Colon (tissue), 2 donors: ENCODE measurements at regions not wholly inside any gene's neighbourhood (a gene's known extent, or its start where the extent isn't known, plus 50 kb on each side); places are given as distances from the start of the nearest gene placed in this dataset.

Experiments
- FAIRE-seq: peaks from 2 replicates; lab custom pipeline; 2012; peaks lifted over from hg19 to GRCh38; lab: Jason Lieb, UNC
- donor health status: control.
- donor health status: control.

DNA sequence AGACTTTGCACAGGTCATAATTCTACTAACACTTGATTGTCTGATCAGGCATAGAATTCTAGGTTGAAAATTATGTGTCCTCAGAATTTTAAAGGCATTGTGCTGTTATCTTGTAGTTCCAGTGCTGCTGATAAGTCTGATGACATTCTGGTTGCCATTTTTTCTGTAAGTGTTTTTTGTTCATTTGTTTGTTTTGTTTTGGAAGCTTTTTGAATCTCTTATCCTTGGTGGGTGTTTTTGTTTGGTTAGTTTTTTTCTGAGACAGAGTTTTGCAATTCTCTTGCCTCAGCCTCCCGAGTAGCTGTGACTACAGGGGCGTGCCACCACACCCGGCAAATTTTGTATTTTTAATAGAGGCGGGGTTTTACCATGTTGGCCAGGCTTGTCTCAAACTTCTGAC is 178.9 kb downstream of the CCDC71L start:
- no peak for FAIRE-seq

DNA sequence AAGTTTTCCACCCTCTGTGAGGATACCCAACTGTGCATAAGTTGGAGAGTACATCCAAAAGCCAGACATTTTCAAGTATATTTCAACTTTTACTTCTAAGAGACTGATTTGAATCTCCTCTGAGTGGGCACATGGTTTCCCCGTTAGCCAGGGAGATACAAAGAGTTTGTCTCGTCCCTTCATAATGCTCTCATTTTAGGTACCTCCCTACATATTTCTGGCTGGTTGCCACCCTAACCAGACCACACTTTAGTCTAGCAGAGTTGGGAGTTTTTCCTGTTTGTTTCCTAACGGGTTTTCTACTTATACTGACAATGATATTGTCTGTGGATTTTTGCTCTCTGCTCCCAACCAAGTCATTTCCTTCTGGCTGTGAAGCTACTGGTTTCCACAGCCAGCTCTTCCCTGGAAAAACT is 180.3 kb downstream of the CCDC71L start:
- FAIRE-seq, result no peak

DNA sequence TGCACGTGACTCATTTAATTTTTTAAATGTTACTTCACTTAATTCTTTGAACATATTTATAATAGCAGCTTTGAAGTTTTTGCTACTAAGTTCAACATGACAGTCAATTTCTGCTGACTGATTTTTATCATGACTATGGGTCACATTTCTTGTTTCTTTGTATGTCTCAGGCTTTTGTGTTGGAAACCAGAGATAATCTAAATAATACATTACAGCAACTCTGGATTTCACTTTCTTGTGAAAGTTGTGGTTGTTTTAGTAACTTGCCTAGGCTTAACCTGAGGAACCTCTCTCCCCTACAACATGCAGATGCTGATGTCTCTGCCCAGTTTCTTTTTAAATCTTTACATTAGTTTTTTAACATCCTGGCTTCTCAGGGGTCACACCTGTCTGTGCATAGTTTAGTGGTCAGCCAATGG is 180.8 kb downstream of the CCDC71L start:
- no peak for FAIRE-seq

DNA sequence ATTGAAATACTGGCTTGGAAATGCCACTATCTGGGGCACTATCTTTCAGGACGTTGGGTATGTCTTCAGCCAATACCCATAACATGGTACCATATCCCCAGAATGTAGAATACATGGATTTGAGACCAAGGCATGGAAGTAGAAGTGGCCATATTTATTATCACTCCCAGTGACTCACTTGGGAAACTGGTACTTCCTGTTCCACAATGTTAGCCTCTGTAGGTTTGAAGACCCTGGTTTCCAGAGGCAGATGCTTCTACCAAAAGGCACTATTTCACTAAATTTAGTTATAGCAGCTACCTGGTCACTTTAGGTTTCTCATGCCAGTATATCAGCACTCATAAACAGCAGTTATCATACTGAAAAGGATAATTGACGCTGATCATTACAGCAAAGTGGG is 184.2 kb downstream of the CCDC71L start:
- FAIRE-seq, result no peak

DNA sequence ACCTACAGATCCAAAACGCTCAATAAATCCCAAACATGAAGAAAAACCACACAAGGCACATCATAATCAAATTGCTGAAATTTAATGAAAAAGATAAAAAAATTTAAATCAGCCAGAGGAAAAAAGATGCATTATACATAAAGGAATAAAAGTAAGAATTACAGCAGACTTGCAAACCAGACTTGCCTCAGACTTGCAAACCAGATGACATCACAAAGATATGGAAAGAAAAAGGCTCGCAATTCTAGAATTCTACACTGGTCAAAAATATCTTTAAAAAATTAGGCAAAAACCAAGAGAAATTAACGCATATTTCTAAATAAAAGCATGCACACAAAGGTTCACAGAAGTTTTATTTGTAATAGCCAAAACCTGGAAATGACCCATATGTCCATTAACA is 188.0 kb upstream of the NAMPT start:
- no peak for FAIRE-seq

DNA sequence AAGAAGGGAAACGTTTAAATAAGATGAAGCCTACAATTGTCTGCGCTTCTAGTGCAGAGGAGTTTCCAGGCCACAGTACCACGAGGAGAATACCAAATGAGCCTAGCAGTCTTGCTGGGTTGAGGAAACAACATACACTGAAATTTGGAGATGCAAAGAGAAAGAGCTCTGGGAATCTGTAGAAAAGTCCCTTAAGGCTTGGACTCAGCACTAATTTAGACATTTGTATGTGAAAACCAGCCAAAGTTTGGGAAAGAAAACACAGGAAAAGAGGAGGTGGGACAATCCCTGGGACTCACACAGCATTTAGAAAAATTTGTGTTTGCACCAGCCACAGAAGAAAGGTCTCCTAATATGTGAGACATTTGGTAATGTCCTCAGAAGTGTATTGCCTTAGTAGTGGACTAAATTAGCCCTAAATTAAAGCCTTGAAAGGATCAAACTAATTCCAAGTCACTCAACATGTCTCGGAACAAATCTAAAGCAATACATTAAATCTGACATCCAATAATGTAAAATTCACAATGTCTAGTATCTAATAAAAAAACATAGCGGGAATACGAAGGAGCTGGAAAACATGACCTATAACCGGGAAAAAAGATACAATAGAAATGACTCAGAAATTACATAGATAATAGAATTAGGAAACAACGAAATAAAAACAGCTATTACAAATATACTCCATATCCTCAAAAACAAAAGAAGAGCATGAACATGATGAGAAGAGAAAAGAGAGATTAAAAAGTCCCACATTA is 187.1 kb upstream of the NAMPT start:
- FAIRE-seq, result no peak

DNA sequence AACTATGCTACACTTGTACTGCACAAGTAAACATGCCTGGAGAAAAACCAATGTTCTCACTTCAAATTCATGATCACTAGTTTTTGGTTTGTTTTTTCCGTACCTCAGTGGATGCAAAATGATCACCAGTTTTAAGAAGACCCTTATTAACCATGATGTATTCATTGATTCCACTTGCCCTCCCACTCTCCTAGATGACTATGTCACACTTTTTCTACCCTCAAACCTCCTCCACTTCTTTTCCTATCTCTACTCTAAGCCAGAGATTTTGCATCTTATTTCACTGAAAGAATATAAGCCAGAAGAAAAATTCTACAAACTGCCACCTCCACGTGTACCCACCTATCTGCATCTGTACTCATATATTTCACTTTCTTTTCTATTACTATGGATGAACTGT is 186.2 kb upstream of the NAMPT start:
- no peak for FAIRE-seq

DNA sequence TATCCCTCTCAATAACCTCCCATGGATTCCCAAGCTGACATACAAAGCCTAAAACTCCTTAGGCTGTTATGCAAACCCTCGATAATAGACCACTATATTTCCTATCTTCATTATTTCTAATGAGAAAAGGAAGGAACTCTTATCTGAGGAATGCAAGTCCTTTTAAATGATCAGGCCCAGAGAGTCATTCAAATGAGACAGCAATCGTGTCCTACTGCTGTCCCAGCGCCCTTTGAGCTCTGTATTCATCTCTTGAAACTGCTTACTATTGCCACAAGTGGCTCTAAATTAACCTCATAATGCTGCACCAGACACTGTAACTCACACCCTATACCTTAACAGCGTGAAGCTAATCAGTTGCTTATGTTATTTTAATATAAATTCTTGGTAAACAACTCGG is 182.1 kb upstream of the NAMPT start:
- no peak for FAIRE-seq

DNA sequence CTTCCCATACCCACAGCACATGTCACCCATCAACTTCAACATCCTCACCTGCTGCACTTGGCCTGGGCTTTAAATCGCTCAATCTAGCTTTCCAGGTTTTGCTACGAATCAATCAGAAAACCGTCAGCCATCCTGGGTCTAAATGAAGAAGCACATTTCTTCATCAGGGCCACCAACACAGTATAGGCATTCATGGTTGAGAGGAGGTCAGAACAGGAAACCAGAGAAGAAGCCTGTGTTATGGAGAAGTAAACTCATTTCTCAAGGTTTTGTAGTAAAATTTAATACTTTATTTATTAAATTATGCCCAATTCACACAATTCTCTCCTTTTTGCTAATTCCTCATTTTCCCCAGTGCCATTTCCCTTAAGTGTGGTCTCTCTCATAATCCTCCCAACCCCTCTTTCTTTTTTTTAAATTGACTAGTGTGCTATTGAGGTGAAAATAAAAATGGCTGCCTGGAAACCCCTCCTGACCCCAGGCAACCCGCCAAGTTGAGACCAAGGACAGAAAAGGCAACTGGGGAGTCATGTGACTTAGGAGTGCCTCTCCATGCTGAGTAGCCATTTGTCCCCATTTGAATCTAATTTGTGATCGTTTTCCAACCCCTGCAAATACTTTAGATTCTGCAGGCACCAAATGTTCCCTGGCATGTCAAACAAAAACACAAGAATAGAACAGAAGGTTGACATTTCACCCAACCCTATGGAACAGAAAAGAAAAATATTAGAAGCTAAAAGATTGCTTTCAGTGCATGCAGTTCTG is 181.1 kb upstream of the NAMPT start:
- no peak for FAIRE-seq

DNA sequence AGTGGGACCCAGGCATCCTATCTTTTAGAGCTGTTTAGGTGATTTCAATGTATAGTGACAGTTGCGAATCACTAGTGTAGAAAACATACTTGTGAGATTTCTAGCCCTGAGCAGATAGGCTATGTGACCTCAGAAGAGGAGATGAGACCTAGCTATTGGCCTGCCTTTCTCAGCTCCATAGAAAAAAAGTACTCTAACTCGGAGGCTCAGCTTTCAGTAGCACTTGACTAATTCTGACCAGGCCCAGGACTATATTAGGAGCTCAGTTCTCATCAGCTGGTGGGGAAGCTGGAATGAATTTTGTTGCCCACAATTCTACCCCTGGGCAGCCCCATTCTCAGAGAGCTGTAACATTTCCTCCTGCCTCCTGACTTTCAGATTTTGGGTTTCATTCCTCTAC is 179.9 kb upstream of the NAMPT start:
- FAIRE-seq, result no peak

DNA sequence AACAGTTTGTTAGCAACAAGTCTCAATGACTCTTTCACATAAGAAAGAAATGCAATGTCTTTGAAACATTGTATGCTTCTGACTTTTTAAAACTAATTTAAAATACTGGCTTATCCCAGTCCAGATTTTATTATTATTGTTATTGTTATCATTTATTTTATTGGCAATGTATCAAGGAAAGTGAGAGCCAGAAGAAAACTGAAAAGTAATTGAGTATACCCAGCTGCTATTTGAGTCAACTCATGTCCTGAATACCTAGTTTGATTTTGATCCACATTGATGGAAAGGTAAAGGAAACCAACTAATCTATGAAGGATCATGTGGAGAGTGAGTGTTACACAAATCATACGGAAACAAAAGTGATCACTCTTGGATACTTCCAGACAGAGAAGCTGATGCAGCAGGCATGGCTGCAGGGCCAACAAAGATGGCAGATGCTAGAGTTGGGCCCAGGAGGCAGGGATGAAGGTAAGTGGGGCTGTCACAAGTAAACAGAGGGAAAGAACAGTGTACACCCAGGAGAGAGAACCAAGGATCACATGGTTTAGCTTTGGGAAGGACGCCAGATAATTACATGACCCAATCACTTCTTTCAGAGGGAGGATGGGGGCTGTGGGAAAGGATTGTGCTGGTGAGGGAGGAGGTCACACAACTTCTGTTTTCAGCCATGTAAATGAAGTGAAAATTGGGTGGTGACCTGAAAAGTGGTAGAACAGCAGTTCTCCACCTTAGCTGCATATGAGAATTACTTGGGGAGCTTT is 179.2 kb upstream of the NAMPT start:
- no peak for FAIRE-seq

DNA sequence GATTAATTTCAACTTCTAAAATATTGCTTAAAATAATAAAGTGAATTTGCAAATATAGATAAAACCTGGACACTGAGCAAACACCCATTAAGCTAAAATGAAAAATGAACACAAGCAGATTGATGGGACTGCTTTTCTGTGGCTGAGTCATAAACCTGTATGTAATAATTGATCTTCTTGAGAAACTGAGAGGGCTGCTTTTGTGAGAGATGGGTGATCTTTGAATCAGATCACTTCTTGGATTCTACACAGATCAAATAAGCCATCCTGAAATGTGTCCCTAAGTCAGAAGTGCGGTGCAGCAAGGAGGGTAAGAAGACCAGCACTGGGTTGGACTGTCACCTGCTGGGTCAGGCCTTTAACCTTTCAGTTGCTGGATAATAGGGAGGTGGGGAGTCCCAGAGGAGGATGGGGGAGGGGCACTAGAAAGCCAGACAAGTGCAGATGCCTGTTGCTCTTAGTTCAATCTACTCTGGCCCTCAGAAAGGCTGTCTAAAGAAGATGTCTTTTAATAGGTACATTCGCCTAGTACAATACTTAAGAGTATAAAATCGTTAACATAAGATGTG is 178.2 kb upstream of the NAMPT start:
- FAIRE-seq, result no peak

DNA sequence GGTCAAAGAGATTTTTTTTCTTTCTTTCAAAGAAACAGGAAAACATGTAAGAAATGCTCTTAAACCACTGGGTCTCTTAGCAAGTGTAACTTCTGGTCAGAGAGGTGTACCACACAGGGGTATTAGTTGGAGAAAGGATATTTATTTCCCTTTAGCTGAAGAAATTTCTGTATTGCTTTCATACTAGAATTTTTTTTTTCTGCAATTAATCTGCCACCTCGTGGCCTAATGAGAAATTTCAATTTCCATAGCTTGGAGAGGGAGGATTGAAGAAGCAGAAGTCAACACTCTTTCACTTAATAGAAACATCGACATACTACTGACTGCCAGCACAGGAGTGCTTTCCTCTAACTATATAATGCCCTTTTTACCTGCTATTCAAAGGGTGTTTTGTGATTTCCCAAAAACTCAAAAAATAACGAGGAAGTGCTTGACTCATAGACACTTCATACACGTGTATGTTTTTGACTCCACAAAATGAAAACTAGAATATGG is 177.6 kb upstream of the NAMPT start:
- FAIRE-seq, result no peak

DNA sequence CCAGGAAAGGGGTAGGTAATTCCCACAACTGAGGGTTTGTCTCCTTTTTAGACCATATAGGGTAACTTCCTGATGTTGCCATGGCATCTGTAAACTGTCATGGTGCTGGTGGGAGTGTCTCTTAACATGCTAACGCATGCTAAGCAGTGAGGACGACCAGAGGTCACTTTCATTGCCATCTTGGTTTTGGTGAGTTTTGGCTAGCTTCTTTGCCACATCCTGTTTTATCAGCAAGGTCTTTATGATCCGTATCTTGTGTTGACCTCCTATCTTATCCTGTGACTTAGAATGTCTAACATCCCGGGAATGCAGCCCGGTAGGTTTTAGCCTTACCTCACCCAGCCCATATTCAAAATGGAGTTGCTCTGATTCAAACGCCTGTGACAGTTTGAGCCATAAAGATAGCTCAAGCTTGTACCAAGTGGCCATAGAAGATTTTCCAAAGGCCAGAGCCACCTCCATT is 176.0 kb upstream of the NAMPT start:
- FAIRE-seq, result no peak

DNA sequence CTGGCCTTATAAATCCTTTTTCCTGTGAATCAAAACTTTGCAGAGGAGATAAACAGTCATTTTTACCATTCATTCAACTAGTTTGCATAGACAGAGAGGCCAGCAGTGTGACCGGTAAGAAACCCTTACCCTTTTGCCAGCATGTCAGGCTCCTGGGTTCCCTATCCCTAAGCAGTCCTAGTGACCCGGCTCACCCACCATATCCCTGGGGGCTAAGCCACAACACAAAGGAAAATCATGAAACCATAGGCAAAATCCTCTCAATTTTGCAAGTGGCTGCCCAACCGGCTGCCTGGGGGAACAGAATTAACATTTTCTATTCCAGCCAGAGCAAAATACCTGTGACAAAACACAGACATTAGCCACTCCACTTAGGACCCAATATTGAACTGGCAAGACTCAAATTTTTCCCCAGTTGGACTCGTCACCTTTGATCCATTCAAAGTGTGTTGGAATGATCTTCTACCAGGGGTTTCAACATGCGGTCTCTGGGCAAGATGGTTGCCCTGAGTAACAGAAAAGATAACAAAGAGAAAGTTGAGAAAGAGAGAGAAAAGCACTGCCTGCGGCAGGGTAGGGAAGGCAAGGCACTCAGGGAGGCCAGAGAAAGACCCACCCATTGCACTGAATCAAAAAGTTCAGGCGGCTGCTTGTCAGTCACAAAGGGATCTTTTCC is 174.8 kb upstream of the NAMPT start:
- FAIRE-seq, result no peak

DNA sequence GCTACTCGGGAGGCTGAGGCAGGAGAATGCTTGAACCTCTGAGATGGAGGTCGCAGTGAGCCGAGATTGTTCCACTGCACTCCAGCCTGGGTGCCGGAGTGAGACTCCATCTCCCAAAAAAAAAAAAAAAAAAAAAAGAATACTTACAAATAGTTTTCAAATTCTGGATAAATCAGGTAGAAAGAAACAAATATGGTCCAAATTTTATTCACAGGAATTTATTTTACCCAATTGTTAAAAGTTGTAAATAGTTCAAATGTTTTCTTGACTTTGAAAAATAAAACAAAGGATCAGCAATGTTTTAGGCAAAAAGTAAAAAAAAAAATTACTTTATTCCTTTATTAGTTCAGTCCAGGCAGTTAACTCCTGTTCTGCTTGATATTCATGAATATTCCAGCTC is 172.9 kb upstream of the NAMPT start:
- FAIRE-seq, result no peak

DNA sequence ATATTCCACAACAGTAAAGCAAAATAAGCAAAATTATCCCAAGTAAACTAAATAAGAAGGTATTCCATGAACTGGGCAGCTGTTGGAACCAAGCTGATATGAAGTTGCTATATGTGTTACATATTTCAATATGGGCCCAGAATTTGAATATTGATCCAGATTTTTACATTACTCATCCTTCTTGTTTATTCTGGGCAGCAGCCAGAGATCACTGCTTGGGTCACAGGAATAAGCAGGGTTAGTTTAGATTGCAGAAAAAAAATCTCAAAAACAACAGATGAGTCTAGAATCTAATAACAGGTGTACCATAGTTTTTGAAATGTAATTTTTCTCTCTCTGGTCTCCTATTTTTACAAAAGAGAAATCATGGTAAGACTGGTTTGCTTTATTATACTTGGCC is 171.5 kb upstream of the NAMPT start:
- FAIRE-seq, result no peak

DNA sequence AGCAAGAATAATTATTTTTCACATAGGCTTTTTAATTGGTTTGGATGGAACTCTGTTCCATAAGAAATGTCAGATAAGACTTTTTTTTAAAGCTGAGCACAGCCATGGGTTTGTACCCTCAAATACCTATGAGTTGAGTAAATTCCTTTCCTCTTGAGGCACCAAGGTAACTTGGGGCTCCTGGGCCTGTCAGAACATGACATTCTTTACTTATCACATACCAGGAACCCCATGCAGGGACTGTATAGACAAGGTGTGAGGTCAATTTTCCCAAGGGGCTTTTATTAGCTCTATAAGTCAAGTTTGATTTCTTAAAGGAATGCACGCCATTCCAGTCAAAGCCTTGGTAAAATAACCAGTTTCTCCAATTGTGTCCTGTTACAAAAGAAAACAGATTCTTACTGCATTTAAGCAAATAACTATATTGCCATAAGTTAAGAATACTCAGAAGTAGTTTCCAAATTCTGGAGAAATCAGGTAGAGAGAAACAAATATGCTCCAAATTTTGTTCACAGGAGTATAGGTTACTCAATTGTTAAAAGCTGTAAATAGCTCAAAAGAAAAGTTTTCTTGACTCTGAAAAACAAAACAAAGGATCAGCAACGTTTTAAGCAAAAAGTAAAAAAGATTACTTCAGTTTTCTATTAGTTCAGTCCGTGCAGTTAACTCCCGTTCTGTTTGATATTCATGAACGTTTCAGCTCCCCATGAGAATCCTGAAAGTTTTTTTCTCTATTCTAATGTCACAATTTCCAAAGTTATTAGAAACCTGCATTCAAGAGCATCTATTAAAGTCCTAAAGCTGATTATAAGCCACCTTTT is 167.5 kb upstream of the NAMPT start:
- FAIRE-seq, result no peak

DNA sequence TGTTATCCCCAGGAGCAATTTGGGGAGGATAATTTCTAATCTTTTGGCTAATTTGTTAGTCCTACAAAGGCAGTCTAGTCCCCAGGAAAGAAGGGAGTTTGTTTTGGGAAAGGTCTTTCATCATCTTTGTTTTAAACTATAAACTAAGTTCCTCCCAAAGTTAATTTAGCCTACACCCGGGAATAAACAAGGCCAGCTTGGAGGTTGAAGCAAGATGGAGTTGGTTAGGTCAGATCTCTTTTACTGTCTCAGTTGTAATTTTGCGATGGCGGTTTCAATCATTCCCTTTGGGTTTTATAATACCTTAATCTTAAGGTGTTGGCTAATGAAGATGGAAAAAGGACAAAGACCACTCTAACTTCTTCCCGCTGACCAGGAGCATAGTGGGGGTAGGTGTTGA is 166.4 kb upstream of the NAMPT start:
- FAIRE-seq, result no peak

DNA sequence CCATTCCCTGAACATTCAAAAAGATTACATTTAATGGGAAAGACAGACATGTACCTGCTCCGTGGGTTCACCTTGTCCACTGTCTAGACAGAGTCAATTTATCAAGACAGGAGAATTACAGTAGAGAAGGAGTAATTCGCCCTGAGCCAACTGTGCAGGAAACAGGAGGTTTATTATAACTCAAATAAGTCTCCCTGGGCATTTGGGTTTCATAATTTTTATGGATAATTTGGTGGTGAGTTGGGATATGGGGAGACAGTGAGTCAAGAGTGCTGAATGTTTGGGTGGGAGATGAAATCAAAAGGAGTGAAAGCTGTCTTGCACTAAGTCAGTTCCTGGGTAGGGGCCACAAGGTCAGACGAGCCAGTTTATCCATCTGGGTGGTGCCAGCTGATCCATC is 165.9 kb upstream of the NAMPT start:
- FAIRE-seq, result no peak
